ENCODE measurements at regions not wholly inside any gene's neighbourhood (a gene's known extent, or its start where the extent isn't known, plus 50 kb on each side); places are given as distances from the start of the nearest gene placed in this dataset.

DNA sequence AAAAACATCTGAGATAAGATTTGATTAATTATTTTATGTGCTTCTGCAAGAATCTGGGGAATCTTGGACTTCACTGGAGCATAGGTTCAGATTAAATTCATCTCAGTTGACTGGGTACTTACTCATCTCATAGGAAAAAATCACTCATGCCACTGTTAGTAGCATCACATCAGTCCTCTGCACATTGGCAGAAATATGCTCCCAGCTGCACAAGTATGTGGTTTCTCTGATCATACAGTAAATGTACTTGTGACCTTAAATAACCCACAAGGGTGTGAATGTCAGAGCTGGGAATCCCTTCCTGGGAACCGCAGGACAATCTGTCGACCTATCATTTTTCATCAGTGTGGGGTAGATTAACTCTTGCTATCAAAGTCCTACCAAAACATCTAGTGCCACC lies 203.7 kb upstream of the SLC24A2 start:
- H3K4me2 ChIP-seq (ENCODE audit: insufficient read depth, low read length) = no peak overlapping the region
- no peaks in the 10 kb centered on the region for H3K9me3 ChIP-seq (replicated peaks; ENCODE audit: control insufficient read depth, insufficient read depth, low read length)
- no peak for FAIRE-seq
- no peak for DNase-seq (ENCODE audit: low read depth, low spot score)
- TF ChIP-seq GATA2 (IDR thresholded peaks at IDR 0.05; ENCODE audit: insufficient read depth, insufficient read length, low read depth, low read length) (no peak), EZH2 (IDR thresholded peaks at IDR 0.05; ENCODE audit: borderline replicate concordance, low read depth, low read length, severe bottlenecking) (no peak), JUN (IDR thresholded peaks at IDR 0.05; ENCODE audit: borderline replicate concordance, insufficient read depth, insufficient read length, low read depth) (no peak), POLR2A (IDR thresholded peaks at IDR 0.05; ENCODE audit: low read depth, low read length) (no peak), POLR2AphosphoS5 (IDR thresholded peaks at IDR 0.05; ENCODE audit: insufficient read depth, low read depth, low read length) (no peak), FOS (IDR thresholded peaks at IDR 0.05; ENCODE audit: borderline replicate concordance, insufficient read depth, low read length) (no peak), MYC (IDR thresholded peaks at IDR 0.05; ENCODE audit: low read depth, low read length) (no peak)
- TF ChIP-seq, protein P1, sequence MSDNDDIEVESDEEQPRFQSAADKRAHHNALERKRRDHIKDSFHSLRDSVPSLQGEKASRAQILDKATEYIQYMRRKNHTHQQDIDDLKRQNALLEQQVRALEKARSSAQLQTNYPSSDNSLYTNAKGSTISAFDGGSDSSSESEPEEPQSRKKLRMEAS (IDR thresholded peaks at IDR 0.05; ENCODE audit: insufficient read depth, insufficient read length) = no peak
- TF ChIP-seq, protein P2, sequence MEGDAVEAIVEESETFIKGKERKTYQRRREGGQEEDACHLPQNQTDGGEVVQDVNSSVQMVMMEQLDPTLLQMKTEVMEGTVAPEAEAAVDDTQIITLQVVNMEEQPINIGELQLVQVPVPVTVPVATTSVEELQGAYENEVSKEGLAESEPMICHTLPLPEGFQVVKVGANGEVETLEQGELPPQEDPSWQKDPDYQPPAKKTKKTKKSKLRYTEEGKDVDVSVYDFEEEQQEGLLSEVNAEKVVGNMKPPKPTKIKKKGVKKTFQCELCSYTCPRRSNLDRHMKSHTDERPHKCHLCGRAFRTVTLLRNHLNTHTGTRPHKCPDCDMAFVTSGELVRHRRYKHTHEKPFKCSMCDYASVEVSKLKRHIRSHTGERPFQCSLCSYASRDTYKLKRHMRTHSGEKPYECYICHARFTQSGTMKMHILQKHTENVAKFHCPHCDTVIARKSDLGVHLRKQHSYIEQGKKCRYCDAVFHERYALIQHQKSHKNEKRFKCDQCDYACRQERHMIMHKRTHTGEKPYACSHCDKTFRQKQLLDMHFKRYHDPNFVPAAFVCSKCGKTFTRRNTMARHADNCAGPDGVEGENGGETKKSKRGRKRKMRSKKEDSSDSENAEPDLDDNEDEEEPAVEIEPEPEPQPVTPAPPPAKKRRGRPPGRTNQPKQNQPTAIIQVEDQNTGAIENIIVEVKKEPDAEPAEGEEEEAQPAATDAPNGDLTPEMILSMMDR (IDR thresholded peaks at IDR 0.05; ENCODE audit: extremely low read depth in 1 of 2, insufficient read depth in 1 of 2, low read depth in 1 of 2, low read length in 2 of 2) = no peak
- no peaks in the 10 kb centered on the region for H3K27me3 ChIP-seq (ENCODE audit: control insufficient read depth in 2 of 2, insufficient read depth in 2 of 2, low read length in 2 of 2)
- BruUV-seq (replicated peaks) = no TSS peak
- H3K79me2 ChIP-seq (ENCODE audit: control insufficient read depth, insufficient read depth, low read length) = no peaks in the 10 kb centered on the region
- ChIA-PET POLR2A (no interaction called here), CTCF (interaction anchor here (0.5 kb wide), 1 partner anchor 939 kb away, joined by 3 read pairs; no protein-coding TSS in a partner anchor)
- no peaks in the 10 kb centered on the region for H3K9me1 ChIP-seq (replicated peaks; ENCODE audit: control insufficient read depth, extremely low read depth, insufficient read depth, low read length)
- H4K20me1 ChIP-seq (replicated peaks; ENCODE audit: control insufficient read depth, extremely low read depth, insufficient read depth, low read length) = no peaks in the 10 kb centered on the region
- no peak overlapping the region for H3K9ac ChIP-seq (replicated peaks; ENCODE audit: extremely low read depth, insufficient read depth, low read length)
- no peak overlapping the region for H3K27ac ChIP-seq (ENCODE audit: insufficient read depth, low read depth, low read length)
- H3K36me3 ChIP-seq (ENCODE audit: control insufficient read depth in 2 of 2, extremely low read depth in 1 of 2, insufficient read depth in 2 of 2, low read length in 2 of 2) = no peaks in the 10 kb centered on the region
- dilution Hi-C loops (cut with MboI; ENCODE audit: extremely low pct_ligation_motif_present, low sequenced_read_pairs) = no loop called here
- intact Hi-C loops (cut with micrococcal nuclease) = no loop called here
- no peak overlapping the region for H3K4me3 ChIP-seq (replicated peaks in 1 of 3; ENCODE audit: insufficient read depth in 1 of 3, low read depth in 1 of 3, low read length in 3 of 3)
- H3K4me1 ChIP-seq (ENCODE audit: control insufficient read depth, extremely low read depth, insufficient read depth, low read length) = peaks cover 2% of the 10 kb centered on the region
- no peak overlapping the region for H2AFZ ChIP-seq (ENCODE audit: low read depth, low read length)

Data from endothelial cell of umbilical vein (primary cell).